AG04449 (cell line): ENCODE measurements at regions not wholly inside any gene's neighbourhood (a gene's known extent, or its start where the extent isn't known, plus 50 kb on each side); places are given as distances from the start of the nearest gene placed in this dataset.

Experiments used
- CTCF ChIA-PET: fragments of 350-600 bp; formaldehyde crosslinking; extraction: SDS; loops from one replicate; lab custom pipeline; 2021; ENCODE audit warnings: antibody characterized with exemption; lab: Yijun Ruan, JAX
- POLR2A ChIA-PET: fragments of 400-600, 350-600 bp; formaldehyde crosslinking; extraction: SDS; loops from one replicate; lab custom pipeline; 2020; ENCODE audit warnings: antibody characterized with exemption, inconsistent platforms; lab: Yijun Ruan, JAX
- DNase-seq: peaks from one replicate; pipeline ENCODE4 v3.0.0-alpha.2; 2010; ENCODE audit warnings: low read depth, low spot score
- H3K4me3 ChIP-seq: 2 replicates; pipeline ENCODE4 v1.5.1; 2011; ENCODE audit warnings: low read depth, mild to moderate bottlenecking, control low read depth, low read length
- TF ChIP-seq, protein P1 (sequence below): IDR thresholded peaks from one replicate; pipeline ENCODE4 v1.5.1; 2011; ENCODE audit warnings: mild to moderate bottlenecking, moderate library complexity, low read length, control low read depth, inconsistent platforms; ENCODE audit not compliant: insufficient read depth; ENCODE audit errors: missing control alignments

DNA sequence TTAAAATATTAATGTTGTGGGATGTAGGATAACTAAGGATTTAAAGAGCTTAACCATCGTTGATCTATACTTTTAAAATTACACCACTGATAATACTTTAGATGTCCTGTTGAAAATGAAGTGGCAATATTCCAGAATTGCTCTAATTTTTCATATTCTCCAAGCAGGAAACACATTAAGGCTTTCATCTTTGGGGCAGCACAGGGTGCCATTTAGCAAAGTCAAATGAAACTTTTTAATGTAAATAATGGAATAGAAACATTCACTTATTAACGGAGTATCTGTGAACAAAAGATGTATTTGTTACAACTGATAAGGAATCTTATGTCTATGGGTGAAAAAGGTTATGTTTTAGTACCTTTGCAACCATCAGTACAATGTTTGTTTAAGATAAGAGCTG, 50.0 kb upstream of the MIR17HG start:
- no peak overlapping the region for H3K4me3 ChIP-seq
- ChIA-PET POLR2A (no interaction called here), CTCF (no interaction called here)
- TF ChIP-seq, protein P1, sequence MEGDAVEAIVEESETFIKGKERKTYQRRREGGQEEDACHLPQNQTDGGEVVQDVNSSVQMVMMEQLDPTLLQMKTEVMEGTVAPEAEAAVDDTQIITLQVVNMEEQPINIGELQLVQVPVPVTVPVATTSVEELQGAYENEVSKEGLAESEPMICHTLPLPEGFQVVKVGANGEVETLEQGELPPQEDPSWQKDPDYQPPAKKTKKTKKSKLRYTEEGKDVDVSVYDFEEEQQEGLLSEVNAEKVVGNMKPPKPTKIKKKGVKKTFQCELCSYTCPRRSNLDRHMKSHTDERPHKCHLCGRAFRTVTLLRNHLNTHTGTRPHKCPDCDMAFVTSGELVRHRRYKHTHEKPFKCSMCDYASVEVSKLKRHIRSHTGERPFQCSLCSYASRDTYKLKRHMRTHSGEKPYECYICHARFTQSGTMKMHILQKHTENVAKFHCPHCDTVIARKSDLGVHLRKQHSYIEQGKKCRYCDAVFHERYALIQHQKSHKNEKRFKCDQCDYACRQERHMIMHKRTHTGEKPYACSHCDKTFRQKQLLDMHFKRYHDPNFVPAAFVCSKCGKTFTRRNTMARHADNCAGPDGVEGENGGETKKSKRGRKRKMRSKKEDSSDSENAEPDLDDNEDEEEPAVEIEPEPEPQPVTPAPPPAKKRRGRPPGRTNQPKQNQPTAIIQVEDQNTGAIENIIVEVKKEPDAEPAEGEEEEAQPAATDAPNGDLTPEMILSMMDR: no peak
- DNase-seq: no peak
